HG03521 (cell line): ENCODE measurements at regions not wholly inside any gene's neighbourhood (a gene's known extent, or its start where the extent isn't known, plus 50 kb on each side); places are given as distances from the start of the nearest gene placed in this dataset.

ENCODE experiments used
- ATAC-seq: cut with Tn5 transposase; IDR thresholded peaks from one replicate; pipeline ENCODE4 v1.9.1; 2021; ENCODE audit warnings: mild to moderate bottlenecking, moderate library complexity; ENCODE audit not compliant: unreplicated experiment

DNA sequence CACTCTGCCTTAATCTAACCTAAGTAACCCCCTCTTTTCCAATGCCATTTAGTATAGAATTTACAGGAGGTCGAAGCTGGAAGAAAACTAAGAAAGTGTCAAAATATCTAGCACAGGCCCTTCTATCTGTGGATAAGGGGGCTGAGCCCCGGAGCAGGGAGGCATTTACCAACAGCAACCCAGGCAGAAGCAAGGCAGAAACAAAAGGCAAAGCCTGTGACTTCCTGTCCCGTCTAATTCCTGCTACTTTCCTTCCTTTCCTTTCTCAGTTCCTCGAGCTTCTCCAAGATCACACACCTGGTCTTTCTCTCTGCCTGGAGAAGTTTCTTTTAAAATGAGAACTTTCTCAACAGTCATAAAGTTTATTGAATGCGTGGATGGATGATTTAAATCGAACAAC lies 146.0 kb downstream of the FOXA2 start:
- ATAC-seq = no peak

DNA sequence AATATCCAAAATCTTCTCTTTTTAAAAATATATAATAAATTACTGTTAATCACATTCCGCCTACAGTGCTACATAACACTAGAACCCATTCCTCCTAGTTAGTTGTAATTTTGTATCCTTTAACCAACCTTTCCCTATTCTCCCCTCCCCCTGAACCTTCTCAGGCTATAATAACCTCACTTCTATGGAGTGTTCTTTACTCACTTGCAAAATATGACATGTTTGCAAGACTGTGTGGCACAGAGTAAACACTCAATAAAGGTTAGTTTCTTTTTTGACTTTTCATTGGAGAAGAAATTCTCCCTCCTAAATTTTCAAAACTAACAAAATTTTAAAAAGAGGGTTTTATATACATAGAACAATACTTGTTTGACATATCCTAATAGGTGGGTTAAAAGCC lies 147.0 kb downstream of the FOXA2 start:
- no peak for ATAC-seq

DNA sequence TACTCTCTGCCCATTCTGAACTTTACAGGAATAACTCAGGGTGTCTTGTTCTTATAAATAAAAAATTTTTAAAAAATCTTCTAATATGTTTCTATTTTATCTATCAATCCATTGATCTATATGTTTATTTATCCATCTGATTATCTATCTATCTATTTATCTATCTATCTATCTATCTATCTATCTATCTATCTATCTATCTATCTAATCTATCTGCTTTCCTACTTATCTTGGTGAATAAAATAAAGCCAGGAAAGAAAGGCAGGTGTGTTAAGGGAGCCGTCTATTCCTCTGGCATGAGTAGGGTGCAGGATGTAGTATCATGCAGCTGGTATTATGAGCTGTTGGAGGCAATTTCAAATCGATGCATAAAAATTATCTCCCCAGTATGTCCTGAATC lies 153.0 kb downstream of the FOXA2 start:
- no peak for ATAC-seq

DNA sequence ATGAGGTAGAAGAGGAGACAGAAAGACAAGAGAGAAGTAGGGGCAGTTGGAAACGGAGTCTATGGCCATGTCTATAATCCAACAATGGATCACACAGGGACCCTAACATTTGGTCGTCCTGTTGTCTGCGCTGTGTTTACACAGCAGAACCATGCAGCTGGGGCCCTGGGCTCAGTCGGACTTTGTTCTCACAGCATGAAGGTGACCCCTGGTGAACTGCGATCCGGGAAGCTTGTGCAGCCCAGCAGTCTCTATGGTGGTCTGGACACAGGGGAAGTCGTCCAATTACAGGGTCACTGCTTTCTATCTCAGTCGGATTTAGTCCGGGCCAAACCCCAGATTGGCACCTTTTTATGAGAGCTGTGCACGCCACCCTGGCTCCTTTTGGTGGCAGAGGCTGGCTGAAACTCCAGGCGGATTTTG lies 153.6 kb downstream of the FOXA2 start:
- ATAC-seq = no peak

DNA sequence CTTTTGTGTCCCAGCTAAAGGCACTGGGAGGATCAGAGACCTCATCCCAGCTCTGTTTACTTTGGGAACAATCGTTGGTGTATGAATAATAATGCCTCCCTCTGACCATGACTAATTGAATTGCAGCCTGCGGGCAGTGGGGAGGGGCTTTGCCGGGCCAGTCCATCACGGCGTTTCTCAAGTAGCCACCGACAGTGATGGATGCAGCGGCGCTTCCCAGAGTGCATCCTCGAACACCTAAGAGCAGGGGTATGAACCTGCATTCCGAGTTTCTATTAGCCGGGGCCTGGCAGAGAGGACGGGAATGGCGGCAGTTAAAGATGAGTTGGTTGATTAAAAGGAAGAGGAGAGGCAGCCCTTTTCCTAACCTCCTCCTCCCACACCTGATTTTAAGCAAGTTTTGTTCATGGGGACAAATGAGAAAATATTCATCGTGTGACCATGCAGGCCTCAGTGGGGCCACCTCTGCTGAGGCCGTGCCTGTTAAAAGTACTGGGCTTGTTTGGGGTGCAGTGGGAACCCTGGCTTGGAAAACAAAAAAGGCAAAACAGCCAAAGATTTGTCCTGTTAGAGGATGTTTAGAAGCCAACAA lies 154.1 kb downstream of the FOXA2 start:
- no peak for ATAC-seq

DNA sequence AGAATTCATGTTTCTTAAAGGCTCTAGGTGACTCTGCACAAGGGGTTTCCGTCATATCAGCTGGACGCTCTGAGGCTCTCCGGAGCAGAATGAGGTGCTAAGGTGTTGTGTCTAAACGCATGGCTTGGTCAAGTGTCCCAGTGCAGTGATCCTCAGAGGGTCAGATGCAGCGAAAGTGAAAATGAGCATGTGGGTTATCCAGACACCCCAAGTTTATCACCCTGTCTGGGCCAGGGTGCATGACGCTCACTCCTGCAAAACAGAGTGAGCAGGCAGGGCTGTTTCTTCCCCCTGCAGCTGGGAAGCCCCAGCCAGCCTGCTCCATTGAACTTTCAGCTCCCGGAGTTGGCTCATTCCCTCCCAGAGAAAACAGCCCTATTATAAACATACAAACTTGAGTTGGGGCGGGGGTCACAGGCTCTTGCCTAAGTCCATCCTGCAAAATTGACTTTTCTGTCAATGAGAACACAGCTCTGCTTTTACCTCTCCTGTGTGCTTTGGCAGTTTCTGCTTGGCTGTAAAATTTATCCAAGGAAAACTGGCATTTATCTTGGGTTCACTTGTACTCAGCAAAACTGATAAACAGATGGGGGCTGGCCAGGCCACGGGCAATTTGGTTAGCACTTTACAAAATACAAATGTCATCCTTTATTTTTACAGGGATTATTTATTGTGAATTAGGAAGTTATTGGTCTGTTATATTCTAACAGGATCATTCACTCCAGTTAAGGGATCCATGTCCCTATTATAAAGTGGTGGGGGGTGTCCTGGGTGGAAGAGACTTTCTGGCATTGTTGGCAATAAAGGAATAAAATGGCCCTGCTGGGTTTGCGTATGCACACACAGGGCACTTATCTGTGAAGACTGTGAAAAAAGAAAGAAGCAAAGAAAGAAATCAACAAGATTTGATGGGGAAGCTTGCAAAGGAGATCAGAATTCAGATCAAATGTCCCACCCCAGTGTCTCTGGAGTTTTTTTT lies 154.9 kb downstream of the FOXA2 start:
- no peak for ATAC-seq

DNA sequence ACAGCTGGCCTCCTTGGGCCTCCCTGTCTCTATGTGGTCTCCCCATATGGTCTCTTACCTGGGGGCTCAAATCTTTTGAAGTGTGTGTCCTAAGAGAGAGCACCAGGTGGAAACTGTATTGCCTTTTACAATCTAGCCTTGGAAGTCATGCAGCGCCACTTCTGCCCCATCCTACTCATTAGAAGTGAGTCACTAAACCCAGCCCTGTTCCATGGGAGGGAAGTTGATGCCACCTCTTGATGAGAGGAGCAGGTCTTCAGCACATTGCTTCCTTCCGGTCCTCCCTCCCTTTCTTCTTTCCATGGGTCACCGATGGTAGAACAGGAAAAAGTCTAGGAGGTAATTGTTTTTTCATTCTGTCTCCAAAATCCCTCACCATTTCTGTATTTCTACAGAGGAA lies 156.3 kb downstream of the FOXA2 start:
- ATAC-seq = no peak

DNA sequence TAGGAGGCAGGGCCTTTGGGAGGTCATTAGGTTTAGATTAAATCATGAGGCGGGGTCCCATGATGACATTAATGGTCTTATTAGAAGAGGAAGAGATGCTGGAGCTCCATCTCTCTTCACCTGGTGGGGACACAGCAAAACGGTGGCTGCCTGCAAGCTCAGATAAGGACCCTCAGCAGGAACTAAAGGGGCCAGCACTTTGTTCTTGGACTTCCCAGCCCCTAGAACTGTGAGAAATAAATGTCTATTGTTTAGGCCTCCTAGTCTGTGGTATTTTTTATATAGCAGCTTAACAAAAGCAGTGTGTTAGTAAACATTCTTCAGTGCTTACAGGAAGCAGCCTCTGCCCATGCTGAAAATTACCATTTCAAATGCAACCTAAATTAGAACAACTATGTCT lies 157.6 kb downstream of the FOXA2 start:
- ATAC-seq = no peak

DNA sequence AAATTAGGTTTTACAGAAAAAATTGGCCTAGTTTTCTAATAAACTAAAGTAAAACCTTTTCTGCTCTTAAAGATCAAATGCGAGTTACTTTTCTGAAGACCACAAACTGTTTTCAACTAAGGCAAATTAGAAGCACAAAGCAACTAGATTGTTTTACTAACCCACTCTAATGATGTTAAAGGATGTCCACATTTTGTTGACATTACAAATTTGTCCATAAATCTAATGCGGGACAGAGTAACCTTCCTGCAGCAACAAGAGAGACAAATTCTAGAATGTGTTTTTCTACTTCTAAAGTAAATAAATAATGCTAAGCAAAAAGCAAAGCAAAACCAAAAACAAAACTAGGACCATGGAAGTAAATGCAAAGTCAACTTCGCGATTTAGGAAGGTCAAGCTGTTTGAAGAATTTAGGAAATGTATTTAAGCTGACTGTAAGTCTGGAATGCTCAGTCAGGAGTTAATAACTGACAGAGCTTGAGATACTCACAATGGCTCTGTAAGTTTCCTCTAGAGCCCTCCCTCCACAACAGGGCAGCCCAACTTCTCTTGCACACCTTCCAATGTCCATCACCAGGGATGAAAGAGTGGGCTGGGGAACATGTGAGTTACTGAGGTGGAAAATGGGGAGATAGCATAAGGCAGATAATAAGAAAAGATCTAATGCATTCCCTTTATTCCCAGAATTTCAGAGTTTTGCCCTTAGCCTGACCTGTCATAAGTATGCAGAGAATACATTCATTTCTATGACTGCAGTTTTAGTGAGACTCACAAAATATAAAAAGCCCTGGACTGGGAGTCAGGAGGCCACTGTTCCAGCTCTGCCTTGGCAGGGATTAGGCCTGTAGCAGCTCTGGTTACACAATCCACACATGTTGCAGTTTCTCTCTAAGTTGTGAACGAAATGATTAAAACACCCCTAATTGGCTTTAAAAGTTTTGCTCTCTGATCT lies 158.8 kb downstream of the FOXA2 start:
- ATAC-seq = no peak

DNA sequence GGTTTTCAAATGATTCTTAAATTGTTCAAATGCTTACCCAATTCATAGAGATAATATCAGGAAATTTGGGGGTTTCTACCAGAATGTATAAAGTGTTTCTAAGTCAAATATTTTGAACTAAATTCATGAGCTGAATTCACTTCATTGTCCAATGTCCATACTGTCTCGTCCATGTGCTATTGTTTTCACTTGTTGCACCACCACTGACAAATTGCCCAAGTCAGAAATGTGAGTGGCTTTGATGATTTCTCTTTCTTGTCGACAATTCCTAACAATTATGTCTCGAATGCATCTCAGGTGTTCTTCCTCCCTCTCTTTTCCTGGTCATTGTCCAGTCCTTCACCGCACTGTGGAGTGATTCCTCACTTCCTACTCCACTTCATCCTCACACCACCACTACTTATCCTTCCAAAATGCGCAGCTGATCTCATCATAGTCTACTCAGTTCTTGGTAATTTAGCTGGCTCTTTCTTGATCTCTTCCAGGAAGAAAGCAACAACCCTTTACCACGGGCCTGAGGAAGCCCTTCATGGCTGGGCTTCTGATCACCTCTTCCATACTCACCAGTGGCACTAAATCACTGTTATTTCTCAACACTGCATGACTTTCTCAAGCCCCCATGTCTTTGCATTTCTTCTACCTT lies 161.1 kb downstream of the FOXA2 start:
- ATAC-seq = no peak

DNA sequence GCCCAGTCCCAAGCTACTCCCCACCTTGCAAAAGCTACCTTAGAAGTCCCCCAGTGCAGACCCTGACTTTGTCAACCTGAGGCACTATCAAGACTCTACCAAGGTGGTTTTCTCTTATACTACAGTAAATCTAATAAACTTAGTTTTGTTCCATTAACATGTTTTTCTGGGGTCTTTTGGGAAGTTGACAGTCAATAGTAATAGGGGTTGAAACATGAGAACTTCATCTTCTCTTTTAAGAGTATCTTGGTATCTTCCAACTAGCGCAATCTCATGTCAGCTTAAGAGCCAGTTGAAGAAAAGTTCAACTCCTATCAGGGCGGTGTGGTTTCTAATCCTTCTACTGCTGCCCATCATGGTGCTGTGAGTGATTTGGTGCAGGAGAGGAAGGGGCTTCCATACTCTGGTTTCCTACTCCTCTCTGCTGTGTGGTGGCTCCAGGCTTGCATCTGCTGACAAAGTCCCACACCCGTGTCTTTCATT lies 164.2 kb downstream of the FOXA2 start:
- no peak for ATAC-seq

DNA sequence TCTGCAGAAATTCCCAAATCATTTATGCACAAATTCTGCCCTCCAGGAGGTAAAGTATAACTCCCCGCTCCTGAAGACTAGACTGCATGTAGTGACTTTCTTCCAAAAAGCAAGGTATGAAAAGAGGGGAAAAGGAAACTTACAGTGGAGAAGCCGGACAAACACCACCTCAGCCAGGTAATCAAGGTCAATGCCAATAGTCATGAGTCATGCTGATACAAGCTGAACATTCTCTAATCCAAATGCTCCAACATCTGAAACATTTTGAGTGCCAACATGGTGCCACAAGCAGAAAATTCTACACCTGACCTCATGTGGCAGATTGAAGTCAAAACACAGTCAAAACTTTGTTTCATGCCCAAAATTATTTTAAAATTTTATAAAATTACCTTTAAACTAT lies 165.6 kb downstream of the FOXA2 start:
- ATAC-seq = no peak

DNA sequence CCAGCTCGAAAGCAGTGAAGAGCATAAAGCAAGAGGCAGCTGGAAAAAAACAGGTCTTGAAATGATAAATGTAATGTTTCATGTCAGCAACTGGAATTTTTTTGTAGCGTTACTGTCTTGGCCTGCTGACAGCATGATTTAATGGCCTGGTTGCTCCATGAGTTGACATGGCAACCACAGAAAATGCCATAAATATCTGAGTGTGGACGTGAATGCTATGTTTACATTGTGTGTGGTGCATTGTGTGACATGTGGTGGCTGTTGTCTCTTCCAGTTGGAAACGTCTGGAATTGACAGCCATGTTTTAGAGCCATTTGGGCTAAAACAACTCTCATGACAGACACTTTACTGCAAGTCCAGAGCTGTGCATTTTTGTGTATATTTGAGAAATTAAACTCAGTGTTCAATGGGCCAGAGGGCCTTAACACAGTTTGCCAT lies 170.0 kb downstream of the FOXA2 start:
- no peak for ATAC-seq

DNA sequence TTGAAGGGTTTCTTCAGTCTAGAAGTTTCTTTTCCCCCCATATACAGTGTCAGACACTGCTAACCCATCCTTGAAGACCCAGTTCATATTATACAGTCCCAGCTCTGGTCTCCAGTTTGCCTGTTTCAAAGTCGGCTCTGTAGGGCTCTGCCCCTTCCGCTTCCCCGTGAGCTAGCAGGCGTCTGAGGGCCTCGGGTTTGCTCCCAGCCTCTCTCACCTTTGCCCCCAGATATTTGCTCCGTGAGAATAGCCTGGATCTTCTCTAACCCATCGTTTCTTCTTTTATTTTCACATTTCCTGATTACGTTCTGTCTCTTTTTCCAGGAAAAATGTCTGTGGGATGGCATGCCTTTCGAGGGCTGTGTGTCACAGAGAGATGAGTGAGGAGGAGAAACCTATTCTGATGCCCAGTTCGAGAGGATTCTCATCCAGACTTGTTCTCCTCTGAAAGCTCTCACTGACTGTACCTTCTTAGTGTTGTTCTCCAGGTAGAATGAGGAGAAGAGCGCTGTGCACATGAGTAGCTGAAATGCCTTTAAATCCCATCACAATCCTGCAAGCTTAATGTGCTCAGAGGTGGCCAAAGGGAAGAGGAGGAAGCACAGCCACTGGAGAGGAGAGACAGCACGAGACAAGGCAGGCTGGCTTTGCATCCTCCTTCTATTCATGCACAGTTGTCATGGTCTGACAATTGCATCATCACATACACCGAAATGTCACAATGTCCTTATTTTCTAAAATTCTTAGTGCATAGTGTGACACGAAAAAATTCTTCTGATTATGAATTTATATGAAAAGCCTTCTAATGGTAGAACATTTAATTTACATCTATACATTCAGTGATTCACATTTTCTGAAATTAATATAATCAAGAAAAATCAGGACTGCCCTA lies 171.1 kb downstream of the FOXA2 start:
- ATAC-seq = no peak

DNA sequence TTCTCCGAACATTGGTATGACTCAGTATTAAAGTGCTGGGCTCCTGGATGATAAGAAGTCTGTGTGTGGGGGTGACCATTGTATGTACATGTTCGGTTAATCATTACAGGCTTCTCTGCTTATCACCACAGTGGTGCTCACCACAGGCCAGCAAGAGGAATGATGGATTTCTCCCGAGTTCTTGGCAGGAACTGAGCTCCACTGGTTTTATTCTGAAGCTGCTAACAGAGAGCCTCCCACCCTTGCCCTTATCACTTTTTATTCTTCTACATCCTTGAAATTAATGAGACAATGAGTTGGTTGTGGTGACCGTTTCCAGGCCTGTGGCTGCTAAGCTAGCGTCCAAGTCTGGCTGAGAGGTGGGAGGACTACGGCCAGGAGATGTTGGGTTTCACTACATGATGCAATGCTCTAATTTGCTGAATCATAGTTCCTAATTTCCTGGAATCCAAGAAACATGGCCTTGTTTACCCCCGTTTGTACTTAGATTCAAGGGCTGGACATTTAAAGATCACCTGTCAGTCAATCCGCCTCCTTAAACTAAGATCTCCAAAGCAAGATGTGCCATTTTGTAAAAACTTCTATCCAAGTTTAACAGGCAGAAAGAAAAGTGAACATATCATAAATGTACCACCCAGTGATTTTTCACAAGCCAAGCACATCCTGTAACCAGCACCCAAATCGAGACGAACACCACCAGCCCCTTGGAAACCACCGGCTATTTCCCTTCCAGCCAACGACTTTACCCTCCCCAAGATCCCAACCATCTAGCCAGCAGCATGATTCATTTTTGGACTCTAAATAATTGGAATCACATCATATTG lies 172.5 kb downstream of the FOXA2 start:
- no peak for ATAC-seq

DNA sequence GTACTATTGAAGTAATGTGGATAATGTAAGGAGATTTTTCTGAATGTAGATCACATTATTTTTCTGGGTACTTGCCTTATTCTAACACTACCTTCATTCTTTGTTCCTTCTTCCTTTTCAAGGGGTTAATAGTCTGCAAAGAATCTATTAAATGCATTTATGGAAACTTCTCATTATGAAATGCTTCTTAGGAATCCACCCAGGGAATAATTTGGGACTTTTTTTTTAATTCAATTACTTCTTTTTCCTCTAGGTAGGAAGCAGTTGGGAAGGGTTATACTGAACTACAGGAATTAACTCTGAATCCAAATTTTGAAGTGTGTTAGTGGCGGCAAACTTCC lies 173.1 kb downstream of the FOXA2 start:
- no peak for ATAC-seq

DNA sequence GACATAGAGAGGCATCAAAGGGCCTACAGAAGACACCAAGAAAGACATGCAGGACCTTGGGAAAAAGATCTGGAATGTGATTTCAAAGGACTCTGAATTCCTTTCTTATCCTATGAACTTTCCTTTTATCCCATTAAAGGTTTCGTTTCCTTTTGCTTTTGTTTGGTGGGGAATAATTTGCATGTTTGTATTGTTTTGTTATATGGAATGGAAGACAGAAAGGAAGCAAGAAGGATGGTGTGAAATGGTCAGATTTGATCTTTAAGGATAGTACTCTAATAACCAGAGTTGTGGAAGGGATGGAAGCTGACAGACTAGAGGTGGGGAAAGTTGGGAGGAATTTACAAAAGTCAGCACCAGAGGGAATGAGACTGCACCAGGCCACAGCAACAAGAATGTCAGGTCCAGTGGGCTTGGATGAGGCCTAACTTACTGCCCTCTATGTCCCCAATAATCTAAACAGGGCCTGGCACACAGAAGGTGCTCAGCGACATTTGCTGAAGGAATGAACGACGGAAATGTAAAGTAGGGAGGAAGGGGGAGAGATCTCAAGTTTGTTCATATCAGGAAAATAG lies 173.7 kb downstream of the FOXA2 start:
- ATAC-seq = no peak
